ENCODE measurements at regions not wholly inside any gene's neighbourhood (a gene's known extent, or its start where the extent isn't known, plus 50 kb on each side); places are given as distances from the start of the nearest gene placed in this dataset.

GRCh38 chr1:30242168-30242567 lies 481.2 kb downstream of the MATN1 start:
- H3K4me2 ChIP-seq (ENCODE audit: control insufficient read depth, insufficient read depth): no peak overlapping the region
- no peaks in the 10 kb centered on the region for H3K79me2 ChIP-seq (ENCODE audit: control insufficient read depth, insufficient read depth, low read length)
- H3K36me3 ChIP-seq (ENCODE audit: control insufficient read depth in 2 of 2, insufficient read depth in 2 of 2, low read length in 1 of 2): no peaks in the 10 kb centered on the region
- DNase-seq (ENCODE audit: low read depth, low spot score) (no peak), FAIRE-seq (no peak), ATAC-seq (no peak)
- ChIA-PET RAD21 (ENCODE audit: unreplicated experiment) (no interaction called here), CTCF (no interaction called here), SMC1A (ENCODE audit: uncharacterized antibody, unreplicated experiment) (interaction anchor here (0.7 to 0.9 kb wide), 2 partner anchors 63 to 116 kb away, joined by 3 to 4 read pairs; no protein-coding TSS in a partner anchor), POLR2A (no interaction called here)
- in situ Hi-C loops (cut with MboI): no loop called here
- no TSS peak for BruUV-seq (replicated peaks)
- 41% methylated on average over 8 of the region's 9 CpGs for WGBS (ENCODE audit: insufficient coverage, insufficient replicate concordance, low lambda C conversion rate, missing lambda C conversion rate)
- no peak overlapping the region for H3K27ac ChIP-seq (ENCODE audit: control insufficient read depth, insufficient read depth)
- no peaks in the 10 kb centered on the region for H3K4me1 ChIP-seq (ENCODE audit: control insufficient read depth, insufficient read depth, low read length)
- H4K20me1 ChIP-seq (ENCODE audit: control insufficient read depth, insufficient read depth): no peaks in the 10 kb centered on the region
- H3K9me3 ChIP-seq (replicated peaks; ENCODE audit: control insufficient read depth, insufficient read depth, low read length): no peaks in the 10 kb centered on the region
- H2AFZ ChIP-seq (ENCODE audit: control insufficient read depth, low read depth, low read length): no peak overlapping the region
- no peak overlapping the region for H3K9ac ChIP-seq (ENCODE audit: control insufficient read depth, insufficient read depth, low read length)
- H3K27me3 ChIP-seq (replicated peaks in 1 of 2; ENCODE audit: control insufficient read depth in 2 of 2, insufficient read depth in 2 of 2, low read length in 1 of 2): peaks cover 0 to 2% of the 10 kb centered on the region in 2 experiments; a peak in 3 of 4 replicates
- intact Hi-C loops (cut with micrococcal nuclease; ENCODE audit: unreplicated experiment): no loop called here
- no peak for TF ChIP-seq KAT2A (conservative IDR thresholded peaks at IDR 0.05; ENCODE audit: control insufficient read depth, low read depth, low read length)
- no peak for TF ChIP-seq IRF3 (IDR thresholded peaks at IDR 0.05)
- no peak for TF ChIP-seq NR2C2 (IDR thresholded peaks at IDR 0.05; ENCODE audit: borderline replicate concordance, control insufficient read depth, insufficient read length, low read depth)
- no peak for TF ChIP-seq CHD4 (IDR thresholded peaks at IDR 0.05)
- TF ChIP-seq SMARCA5 (IDR thresholded peaks at IDR 0.05): no peak
- TF ChIP-seq PAX5 (IDR thresholded peaks at IDR 0.05; ENCODE audit: borderline replicate concordance, low read depth, low read length): no peak
- no peak for TF ChIP-seq IRF5 (IDR thresholded peaks at IDR 0.05; ENCODE audit: borderline replicate concordance)
- TF ChIP-seq POU2F2 (IDR thresholded peaks at IDR 0.05; ENCODE audit: borderline replicate concordance, low read depth, low read length): no peak
- no peak for TF ChIP-seq RB1 (IDR thresholded peaks at IDR 0.05; ENCODE audit: borderline replicate concordance)
- TF ChIP-seq RAD21 (IDR thresholded peaks at IDR 0.05; ENCODE audit: insufficient read depth, low read depth, low read length): no peak
- no peak for TF ChIP-seq CTCF (IDR thresholded peaks at IDR 0.05 in 2 of 3, conservative IDR thresholded peaks at IDR 0.05 in 1 of 3; ENCODE audit: control insufficient read depth in 2 of 3, extremely low read depth in 1 of 3, insufficient read depth in 1 of 3, low read depth in 3 of 3, low read length in 3 of 3)
- no peak overlapping the region for H3K4me3 ChIP-seq
